Panc1 (cell line): ENCODE measurements at regions not wholly inside any gene's neighbourhood (a gene's known extent, or its start where the extent isn't known, plus 50 kb on each side); places are given as distances from the start of the nearest gene placed in this dataset.

Experiments
- ATAC-seq: fragments of 200-7000 bp; cut with Tn5 transposase; 2 replicates; pipeline ENCODE4 v1.9.1; 2020; ENCODE audit warnings: mild to moderate bottlenecking, moderate library complexity
- BruUV-seq: library from RNA; stranded (reverse); fragments of 400-500 nt; replicated peaks from 2 replicates; lab custom pipeline; 2021; lab: Mats Ljungman, UMichigan
- CTCF ChIA-PET: fragments of 300-600 bp; sonication (Branson Sonifier 250); formaldehyde crosslinking; loops from one replicate; lab custom pipeline; 2022; ENCODE audit warnings: antibody characterized with exemption; lab: Charles Lee
- POLR2A ChIA-PET: fragments of 300-600 bp; sonication (Branson Sonifier 250); formaldehyde crosslinking; loops from one replicate; lab custom pipeline; 2022; ENCODE audit warnings: antibody characterized with exemption; lab: Charles Lee
- DNase-seq: peaks from one replicate; pipeline ENCODE4 v3.0.0-alpha.2; 2010; ENCODE audit warnings: low read depth, low spot score
- H3K27ac ChIP-seq: 2 replicates; pipeline ENCODE4 v1.5.1; 2011; ENCODE audit warnings: mild to moderate bottlenecking, low read length, inconsistent platforms
- H3K27me3 ChIP-seq: fragments of 200-500 bp; sonication (Bioruptor generic); 2 replicates; pipeline ENCODE4 v1.6.0; 2014; ENCODE audit warnings: low read length, inconsistent platforms; ENCODE audit not compliant: control insufficient read depth, insufficient read depth
- H3K36me3 ChIP-seq: fragments of 200-500 bp; sonication (Bioruptor generic); 2 replicates; pipeline ENCODE4 v1.5.1; 2014; ENCODE audit warnings: inconsistent platforms, mild to moderate bottlenecking, low read length, moderate library complexity; ENCODE audit not compliant: control insufficient read depth, insufficient read depth
- H3K4me1 ChIP-seq: 2 replicates; pipeline ENCODE4 v1.5.1; 2011; ENCODE audit warnings: inconsistent platforms, mild to moderate bottlenecking, low read length, moderate library complexity; ENCODE audit not compliant: control insufficient read depth, insufficient read depth
- H3K4me3 ChIP-seq, 2 experiments: 2 replicates each; pipeline ENCODE4 v1.5.1; 2011 to 2012; ENCODE audit warnings: low read depth in 2 of 2, low read length in 2 of 2, mild to moderate bottlenecking in 2 of 2, inconsistent platforms in 1 of 2, moderate library complexity in 1 of 2
- H3K9me3 ChIP-seq: fragments of 200-500 bp; sonication (Bioruptor generic); 2 replicates; pipeline ENCODE4 v1.5.1; 2014; ENCODE audit warnings: low read depth, mild to moderate bottlenecking, inconsistent platforms, low read length, moderate library complexity; ENCODE audit not compliant: control insufficient read depth, insufficient read depth
- POLR2AphosphoS5 ChIP-seq: IDR thresholded peaks from 2 replicates; pipeline ENCODE4 v1.6.1; 2012; ENCODE audit warnings: mild to moderate bottlenecking, low read depth, low read length, moderate library complexity
- REST ChIP-seq, 2 experiments: IDR thresholded peaks; 2 replicates each; pipeline ENCODE4 v1.6.1; 2011 to 2012; ENCODE audit warnings: low read depth in 2 of 2, control low read depth in 1 of 2, low read length in 1 of 2, mild to moderate bottlenecking in 1 of 2, moderate library complexity in 1 of 2; ENCODE audit not compliant: insufficient read depth in 1 of 2
- SIN3A ChIP-seq: IDR thresholded peaks from 2 replicates; pipeline ENCODE4 v1.6.1; 2012; ENCODE audit warnings: low read depth, mild to moderate bottlenecking, low read length, moderate library complexity, borderline replicate concordance; ENCODE audit not compliant: insufficient read depth
- TCF7L2 ChIP-seq: IDR thresholded peaks from 2 replicates; pipeline ENCODE4 v1.6.1; 2011; ENCODE audit warnings: mild to moderate bottlenecking, low read depth, low read length, inconsistent platforms
- in situ Hi-C: cut with HindIII; loops from 2 replicates; pipeline ENCODE4 v1.10.0; 2016; ENCODE audit warnings: low sequenced_read_pairs, low pct_unique_long_range_greater_than_20kb
- intact Hi-C: fragments of 100-400 bp; cut with micrococcal nuclease; formaldehyde crosslinking; loops from one replicate; pipeline ENCODE4 v1.10.0; 2022; ENCODE audit not compliant: unreplicated experiment
- TF ChIP-seq, protein P1 (sequence below): fragments of 450-650 bp; IDR thresholded peaks from 2 replicates; pipeline ENCODE4 v1.5.1; 2017; ENCODE audit warnings: mild to moderate bottlenecking

- Histone ChIP-seq H3K4me1 (no peaks in the 10 kb centered on the region), H3K9me3 (no peaks in the 10 kb centered on the region), H3K27me3 (no peaks in the 10 kb centered on the region), H3K27ac (no peak overlapping the region), H3K4me3 (no peak overlapping the region), H3K36me3 (no peaks in the 10 kb centered on the region)
- no TSS peak for BruUV-seq
- in situ Hi-C loops (no loop called here), intact Hi-C loops (no loop called here)
- no peak for ATAC-seq
- no peak for DNase-seq
- POLR2A ChIA-PET: no interaction called here
- CTCF ChIA-PET: no interaction called here
- TF ChIP-seq TCF7L2 (no peak), REST (IDR thresholded peaks at IDR 0.05; ENCODE audit: insufficient read depth in 1 of 2, low read depth in 2 of 2, low read length in 1 of 2) (no peak), POLR2AphosphoS5 (no peak), SIN3A (no peak)
- TF ChIP-seq, protein P1, sequence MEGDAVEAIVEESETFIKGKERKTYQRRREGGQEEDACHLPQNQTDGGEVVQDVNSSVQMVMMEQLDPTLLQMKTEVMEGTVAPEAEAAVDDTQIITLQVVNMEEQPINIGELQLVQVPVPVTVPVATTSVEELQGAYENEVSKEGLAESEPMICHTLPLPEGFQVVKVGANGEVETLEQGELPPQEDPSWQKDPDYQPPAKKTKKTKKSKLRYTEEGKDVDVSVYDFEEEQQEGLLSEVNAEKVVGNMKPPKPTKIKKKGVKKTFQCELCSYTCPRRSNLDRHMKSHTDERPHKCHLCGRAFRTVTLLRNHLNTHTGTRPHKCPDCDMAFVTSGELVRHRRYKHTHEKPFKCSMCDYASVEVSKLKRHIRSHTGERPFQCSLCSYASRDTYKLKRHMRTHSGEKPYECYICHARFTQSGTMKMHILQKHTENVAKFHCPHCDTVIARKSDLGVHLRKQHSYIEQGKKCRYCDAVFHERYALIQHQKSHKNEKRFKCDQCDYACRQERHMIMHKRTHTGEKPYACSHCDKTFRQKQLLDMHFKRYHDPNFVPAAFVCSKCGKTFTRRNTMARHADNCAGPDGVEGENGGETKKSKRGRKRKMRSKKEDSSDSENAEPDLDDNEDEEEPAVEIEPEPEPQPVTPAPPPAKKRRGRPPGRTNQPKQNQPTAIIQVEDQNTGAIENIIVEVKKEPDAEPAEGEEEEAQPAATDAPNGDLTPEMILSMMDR: no peak
Observed at GRCh38 chr3:26198609-26199008, 408.7 kb downstream of the OXSM start.

GRCh38 chr3:26202169-26202568, 412.3 kb downstream of the OXSM start:
- CTCF ChIA-PET: no interaction called here

More at GRCh38 chr3:26202169-26202568, 412.3 kb downstream of the OXSM start:
- Histone ChIP-seq H3K4me1 (no peaks in the 10 kb centered on the region), H3K36me3 (no peaks in the 10 kb centered on the region), H3K27ac (no peak overlapping the region), H3K4me3 (no peak overlapping the region), H3K27me3 (no peaks in the 10 kb centered on the region), H3K9me3 (no peaks in the 10 kb centered on the region)
- intact Hi-C loops: no loop called here
- no TSS peak for BruUV-seq
- in situ Hi-C loops: no loop called here
- no peak for ATAC-seq
- TF ChIP-seq TCF7L2 (no peak), POLR2AphosphoS5 (no peak), REST (IDR thresholded peaks at IDR 0.05; ENCODE audit: insufficient read depth in 1 of 2, low read depth in 2 of 2, low read length in 1 of 2) (no peak), SIN3A (no peak)
- TF ChIP-seq, protein P1: no peak
- no peak for DNase-seq
- POLR2A ChIA-PET: no interaction called here
